NCI-H526 (cell line): ENCODE measurements at regions not wholly inside any gene's neighbourhood (a gene's known extent, or its start where the extent isn't known, plus 50 kb on each side); places are given as distances from the start of the nearest gene placed in this dataset.

Experiments
- DNase-seq, 2 experiments: peaks; one replicate each; lab custom pipeline; 2025; lab: John Stamatoyannopoulos, UW

DNA sequence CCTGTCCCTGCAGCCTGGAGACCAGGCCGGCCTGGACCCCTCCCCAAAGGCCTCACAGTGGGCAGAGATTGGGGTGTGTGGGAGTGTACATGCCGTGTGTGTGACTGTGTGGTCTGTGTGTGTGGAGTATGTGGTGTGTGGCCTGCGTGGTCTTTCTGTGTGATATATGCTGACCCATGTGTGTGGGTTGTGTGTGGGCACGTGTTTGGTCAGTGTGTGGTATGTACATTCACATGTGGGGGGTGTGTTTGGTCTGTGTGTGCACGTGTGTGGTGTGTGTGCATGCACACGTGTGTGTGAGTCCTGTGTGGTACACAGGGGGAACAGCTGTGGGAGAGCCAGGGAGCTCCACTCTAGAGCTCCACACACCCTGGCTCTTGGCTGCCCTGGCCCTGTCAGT, 1185.1 kb downstream of the BRD1 start:
- DNase-seq: no peak

DNA sequence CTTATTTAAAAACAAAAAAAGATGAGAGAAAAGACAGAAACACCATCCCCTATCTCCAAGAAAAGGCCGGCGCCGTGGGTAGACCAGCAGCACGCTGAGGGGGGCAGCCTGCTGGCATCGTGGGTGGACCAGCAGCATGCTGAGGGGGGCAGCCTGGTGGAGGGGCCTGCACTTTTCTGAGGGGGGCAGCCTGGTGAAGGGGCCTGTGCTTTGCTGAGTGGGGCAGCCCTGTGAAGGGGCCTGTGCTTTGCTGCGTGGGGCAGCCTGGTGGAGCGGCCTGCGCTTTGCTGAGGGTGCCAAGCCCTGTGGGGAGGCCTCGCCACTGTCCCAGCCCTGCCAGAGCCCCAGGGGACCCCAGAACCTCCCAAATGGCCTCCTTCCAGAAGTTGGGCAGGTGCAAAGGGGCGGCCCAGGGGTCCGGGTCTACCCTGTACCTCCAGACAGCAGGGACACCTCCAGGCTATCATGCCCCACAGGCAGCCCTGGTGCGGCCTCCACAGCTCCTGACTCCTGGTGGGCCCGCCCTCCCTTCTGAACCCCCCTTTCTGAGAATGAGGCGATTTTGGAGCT, 1185.7 kb downstream of the BRD1 start:
- no peak for DNase-seq

DNA sequence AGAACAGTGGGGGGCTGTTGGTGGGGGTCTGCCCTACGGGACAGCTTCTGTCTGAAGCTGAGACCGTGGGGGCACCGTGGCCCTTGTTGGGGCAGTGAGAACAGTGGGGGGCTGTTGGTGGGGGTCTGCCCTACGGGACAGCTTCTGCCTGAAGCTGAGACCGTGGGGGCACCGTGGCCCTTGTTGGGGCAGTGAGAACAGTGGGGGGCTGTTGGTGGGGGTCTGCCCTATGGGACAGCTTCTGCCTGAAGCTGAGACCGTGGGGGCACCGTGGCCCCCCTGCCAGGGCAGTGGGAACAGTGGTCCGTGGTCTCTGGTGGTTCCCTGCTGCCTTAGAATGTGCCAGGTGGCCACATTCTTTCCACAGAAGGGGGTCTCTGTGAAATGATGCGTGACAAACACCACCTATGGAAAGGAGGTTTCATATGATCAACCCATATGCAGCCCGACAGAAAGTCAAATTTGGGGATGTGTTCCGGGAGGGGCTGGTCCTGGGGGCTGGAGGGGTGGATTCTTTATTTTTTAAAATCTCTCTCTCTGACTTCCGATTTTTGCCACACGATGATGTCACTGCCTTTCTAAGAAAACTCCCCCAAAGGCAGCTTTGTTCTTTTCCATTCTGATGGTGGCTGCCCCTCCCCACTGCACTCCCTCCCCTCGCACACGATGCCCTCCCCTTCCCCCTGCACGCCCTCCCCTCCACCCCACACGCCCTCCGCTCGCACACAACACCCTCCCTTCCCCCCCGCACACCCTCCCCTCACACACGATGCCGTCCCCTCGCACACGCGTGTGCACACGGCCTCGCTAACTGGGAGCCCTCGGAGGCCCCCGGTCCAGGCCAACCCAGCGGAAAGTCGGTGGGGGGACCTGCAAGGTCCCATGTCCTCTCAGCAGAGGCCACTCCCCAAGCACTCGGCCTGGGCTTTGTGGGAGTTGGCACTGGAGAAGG, 1186.5 kb downstream of the BRD1 start:
- DNase-seq: no peak

DNA sequence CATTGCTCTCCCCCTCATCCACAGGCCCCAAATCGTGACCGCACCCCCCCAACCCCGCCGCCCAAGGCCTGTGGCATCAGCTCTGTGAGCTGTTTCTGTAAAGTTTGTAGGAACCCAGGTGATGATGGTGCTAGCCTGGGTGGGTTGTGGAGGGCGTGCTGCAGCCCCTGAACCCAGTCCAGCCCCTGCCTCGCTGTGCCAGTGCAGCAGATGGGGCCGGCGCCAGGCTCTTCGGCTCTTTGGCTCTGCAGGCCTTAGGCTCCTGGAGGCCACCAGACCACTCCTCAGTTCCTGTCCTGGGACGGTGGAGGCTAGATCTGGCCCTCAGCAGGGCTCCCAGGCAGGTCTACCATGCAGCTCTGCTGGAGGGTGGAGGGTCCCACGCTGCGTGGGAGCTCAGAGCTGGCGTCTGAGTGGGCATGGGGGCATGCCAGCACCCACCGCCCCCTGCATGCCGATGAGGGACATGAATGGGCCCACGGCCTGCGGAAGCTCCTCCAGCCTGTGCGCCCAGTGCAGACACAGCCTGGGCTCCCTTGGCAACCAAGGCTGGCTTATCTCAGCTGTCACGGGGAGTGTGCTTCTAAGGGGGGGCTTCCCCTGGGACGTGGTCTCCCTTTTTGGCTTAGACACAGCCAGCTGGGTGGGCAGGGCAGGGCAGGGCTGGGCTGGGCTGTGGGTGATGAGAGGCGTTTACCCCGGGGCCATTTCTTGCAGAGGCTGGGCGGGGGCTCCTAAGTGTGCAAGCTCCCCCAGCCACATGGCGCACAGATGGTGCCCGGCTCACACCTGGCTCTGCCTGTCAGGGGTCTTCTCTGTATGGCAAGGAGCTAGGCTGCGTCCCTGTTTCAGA, 1187.6 kb downstream of the BRD1 start:
- DNase-seq: no peak

DNA sequence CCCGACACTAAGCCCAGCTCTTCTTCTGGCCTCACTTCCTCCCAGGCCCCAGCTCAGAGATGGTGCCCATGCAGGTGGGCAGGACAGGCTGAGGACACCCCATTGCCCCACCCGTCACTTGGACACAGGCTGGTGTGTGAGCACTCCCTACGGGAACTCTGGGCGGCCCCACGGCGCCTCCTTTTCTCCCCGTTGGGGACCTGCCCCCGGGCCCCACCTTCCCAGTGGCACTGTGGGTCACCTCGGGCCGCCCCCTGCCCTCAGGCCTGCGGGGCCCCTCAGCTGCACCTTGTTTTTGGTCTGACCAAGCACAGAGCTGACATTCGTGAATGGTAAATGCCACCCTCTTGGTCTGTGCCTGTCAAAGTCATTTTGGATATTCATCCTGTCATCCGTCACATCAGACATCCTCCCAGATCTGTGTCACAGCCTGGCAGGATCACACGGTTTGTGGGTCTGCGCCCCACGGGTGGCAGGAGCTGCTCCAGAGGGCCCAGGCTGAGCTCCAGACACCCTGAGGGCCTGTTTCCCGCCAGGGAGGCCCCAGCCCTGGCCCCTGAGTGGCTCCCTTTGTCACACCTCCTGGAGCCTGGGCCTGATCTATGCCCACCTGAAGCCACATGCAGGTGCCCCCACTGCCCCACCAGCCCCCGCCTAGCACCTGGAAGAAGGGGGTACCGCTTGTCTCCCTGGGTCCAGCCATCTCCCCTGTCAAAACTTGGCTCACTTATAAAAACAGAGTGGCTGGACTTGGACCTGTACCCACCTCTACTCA, 1188.5 kb downstream of the BRD1 start:
- no peak for DNase-seq

DNA sequence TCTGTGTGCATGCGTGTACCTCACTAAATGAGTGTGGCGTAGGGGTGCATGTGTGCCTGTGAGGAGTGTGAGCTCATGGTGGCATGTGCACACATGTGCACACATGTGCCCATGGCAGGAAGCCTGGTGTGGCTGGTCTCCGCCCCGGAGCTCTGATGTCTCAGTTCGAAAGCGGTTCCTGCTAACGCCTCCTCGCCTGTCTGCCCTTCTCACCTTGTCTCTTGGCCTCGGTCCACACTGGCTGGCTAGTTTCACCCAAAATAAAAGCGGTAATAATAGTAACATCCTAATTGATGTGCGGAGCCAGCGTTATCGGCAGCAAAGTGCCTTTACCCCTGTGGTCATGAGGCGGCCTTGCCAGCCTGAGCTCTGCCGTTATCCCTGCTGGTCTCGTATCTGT, 1190.4 kb downstream of the BRD1 start:
- no peak for DNase-seq

DNA sequence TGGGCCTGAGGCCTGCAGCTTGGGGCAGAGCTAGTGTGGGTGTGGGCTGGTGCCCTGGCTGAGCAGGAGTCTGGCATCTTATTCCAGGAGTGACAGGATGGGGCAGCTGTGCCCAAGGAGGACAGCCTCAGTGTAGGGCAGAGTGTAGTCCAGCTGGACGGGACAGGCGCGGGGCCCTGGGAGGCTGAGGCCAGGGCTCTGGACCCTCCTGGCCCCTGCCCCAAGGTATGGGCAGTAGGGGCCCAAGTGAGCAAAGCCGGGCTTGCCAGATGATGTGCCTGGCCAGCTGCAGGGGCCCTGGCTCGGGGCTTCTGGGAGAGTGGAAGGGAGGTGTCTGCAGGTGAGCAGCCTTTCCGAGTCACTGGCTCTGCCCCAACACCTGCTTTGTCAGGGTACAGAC, 1190.9 kb downstream of the BRD1 start:
- no peak for DNase-seq

DNA sequence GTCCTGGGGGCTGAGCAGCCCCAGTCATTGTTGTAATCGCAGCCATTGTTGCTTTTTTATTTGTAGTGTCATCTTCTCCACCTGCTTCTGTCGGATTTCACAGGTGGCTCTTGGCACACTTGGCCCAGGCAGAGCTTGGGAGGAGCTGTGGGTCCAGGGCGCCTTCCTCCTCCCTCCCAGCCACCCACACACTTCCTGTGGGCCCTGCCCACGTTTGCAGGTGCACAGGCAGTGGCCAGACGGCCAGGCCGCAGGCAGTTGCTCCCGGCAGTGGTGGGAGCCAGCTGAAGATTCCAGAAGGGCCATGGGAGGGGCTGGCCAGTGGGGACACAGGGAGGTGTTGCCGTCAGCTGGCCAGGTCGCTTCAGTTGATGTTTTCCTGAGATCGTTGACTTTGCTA, 1191.9 kb downstream of the BRD1 start:
- DNase-seq: no peak

DNA sequence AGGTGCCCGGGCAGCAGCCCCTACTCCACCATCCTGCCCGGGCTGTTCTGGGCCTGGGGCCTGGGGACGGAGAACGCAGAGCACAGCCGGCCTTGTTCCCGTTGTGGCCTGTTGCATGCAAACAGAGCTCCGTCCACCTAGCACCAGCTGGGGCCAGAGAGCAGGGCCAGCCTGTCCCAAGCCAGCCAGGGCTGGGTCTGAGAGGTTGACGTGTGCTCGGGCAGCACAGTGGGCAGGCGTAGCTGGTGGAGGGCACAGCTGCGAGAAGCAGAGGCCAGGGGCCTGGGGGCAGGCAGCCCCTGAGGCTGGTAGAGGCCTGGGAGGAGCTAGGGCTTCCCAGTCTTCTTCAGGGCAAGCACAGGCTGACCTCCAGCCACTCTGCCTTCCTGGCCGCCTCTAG, 1192.6 kb downstream of the BRD1 start:
- DNase-seq: no peak

DNA sequence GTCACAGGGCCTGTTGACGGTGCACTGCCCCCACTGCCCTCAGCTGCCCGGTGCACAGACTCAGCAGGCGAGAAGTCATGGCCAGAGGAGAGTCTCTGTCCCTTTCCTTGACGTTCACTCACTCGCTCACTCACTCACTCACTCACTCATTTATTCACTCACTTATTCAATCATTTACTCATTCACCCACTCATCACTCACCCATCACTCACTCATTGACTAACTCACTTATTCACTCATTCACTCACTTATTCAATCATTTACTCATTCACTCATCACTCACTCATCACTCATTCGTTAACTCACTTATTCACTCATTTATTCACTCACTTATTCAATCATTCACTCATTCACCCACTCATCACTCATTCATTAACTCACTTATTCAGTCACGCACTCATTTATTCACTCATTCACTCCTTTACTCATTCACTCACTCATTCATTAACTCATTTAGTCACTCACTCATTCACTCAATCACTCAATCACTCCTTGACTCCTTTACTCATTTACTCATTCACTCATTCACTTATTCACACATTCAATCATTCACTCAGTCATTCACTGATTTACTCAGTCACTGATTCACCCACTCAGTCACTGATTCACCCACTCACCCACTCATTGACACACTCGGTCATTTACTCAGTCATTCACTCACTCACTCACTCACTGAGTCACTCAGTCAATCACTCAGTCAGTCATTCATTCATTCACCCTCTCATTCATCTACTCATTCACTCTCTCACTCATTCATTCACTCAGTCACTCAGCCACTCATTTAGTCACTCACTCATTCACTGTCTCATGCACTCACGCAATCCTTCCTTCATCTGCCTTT, 1193.5 kb downstream of the BRD1 start:
- no peak for DNase-seq

DNA sequence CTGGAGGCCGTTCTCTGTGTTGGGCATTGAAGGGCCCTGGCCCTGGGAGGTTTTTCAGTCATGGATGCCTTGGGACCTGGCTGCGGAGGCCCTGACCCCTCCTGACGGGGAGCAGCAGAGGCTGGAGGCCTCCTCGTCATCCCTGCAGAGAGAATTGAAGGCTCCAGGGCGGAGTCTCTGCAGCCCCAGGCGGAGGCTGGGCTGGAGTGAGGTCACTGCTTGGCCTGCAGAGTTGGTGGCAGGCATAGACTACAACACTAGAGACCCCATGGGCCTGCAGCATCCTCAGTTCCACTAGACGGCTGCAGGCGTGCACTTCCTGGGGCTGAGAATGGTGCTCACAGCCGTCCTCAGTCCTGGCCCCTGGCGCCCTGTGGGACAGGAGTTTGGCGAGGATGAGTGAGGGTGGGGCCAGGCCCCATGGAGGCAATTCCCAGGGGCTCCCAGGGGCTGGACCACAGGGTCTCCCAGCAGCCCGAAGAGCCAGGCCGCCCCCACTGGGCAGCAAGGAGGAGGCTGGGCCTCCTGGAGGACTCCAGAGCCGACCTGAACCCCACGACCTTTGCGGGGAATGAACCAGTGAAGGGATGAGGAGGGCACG, 1194.9 kb downstream of the BRD1 start:
- DNase-seq: no peak

DNA sequence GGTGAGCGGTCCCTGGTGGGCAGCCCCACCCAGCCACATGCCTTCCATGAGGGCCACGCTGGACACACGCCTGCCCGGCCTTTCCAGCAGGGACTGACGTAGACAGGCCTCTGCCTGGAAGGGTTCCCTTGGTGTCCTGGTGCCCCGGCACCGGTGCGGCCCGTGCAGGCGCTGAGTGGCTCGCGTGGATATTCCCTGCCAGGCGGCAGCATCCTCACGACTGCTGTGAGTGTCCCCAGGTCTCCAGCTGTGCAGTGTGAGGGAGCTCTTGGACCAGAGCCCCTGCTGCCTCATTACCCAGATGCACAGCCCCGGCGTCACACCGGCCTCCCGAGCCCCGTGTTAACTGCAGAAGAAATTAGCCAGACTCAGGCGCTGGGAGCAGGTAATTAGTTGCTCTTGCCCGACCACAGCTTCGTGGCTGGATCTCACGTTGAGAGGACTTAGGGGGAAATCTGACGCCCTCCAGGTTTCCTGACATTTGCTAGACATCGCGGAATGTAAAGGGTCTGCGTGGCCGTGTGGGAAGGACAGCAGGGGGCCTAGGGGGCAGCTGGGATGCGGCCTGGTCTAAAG, 1196.3 kb downstream of the BRD1 start:
- DNase-seq: no peak

DNA sequence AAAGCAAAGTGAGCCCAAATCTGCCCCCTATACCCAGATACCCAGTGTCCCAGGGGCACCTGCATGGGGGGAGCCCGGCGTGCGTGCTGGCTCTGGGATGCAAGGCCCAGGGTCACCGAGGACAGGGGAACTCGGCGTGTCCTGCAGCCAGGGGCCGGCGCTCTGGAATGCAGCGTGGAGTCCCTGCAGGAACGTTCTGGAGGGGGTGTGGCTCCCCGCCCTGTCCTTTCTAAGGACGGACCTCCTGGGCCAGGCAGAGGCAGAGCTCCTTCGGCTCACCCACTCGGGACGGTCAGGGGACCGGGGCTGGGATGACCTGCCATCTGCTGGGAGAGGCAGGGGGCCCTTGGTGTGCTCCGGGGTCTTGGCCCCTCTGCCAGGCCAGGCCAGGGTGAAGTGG, 1196.8 kb downstream of the BRD1 start:
- DNase-seq: no peak

DNA sequence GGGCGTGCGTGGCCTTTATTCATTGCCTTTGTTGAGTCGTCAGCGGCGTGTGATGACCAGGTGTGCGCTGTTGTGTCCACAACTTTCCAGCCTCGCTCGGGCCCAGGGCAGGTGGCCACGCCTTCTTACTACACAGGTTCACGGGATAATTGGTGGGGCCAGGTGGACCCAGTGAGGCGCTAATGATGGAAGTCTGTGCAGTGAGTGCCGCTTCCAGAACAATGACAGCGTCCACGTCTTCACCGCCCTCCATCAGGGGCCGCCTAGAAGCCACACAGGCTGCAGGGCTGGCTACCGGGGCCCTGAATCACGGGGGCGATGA, 1197.3 kb downstream of the BRD1 start:
- DNase-seq: peak in 1 of 2 experiments; percentile 7

DNA sequence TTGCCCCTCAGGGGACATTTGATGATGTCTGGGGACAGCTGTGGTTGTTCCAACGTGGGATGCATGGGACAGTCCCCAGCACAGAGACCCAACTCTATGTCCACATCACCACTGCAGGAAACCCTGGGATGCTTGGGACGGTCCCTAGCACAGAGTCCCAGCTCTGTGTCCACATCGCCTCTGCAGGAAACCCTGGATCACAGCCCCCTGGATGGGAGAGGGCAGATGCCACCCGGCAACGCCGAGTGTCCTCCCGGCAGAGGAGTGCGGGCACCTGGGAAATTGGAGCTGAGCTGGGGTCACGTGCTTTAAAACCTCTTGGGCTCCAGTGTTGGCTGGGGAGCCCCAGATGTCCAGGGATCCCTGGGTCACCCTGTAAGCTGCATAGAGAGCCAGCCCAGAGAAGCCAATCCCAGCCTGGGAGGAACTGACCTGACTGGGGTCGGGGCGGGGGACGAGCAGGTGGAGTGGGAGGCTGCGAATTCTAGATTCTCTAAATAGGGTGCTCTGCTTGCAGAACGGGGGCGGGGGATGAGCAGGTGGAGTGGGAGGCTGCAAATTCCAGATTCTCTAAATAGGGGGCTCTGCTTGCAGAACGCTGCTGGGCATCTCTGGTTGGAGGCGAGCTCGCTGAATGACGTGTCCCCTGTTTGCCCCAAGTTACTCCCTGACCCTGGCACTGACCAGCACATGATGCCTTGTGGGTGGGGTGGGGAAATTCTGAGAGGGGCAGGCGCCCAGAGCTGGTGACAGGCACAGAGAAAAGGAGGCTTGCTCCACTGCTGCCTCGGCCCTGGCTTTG, 1197.8 kb downstream of the BRD1 start:
- no peak for DNase-seq

DNA sequence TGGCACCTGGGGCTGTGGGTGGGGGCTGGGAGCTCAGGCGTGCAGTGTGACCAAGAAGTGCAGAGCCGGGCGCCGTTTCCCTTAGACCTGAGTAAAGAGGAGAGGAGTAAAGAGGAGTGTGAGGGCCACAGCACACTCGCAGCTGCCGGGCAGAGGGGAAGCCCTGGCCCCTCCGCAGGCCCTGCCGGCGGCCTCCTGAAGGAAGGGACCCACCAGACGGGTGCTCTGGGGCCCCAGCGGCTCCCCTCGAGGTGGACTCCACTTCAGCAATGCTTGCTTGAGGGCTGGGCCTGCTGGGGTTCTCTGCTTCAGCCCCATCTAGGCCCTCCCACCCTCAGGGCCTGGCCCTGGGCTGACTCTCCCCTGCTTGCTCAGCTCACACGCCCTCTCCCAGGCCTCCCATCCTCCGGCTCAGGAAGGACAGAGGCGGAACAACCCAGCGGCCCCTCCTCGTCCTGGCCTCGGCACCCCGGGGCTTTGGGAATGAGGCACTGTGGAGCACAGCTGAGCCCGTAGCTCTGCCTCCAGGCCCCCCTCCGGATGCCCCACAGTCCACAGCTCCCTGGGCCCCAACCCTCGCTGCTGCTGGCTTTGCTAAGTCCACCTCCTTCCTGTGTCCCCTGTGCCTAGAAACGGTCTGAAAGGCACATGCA, 1198.7 kb downstream of the BRD1 start:
- no peak for DNase-seq

DNA sequence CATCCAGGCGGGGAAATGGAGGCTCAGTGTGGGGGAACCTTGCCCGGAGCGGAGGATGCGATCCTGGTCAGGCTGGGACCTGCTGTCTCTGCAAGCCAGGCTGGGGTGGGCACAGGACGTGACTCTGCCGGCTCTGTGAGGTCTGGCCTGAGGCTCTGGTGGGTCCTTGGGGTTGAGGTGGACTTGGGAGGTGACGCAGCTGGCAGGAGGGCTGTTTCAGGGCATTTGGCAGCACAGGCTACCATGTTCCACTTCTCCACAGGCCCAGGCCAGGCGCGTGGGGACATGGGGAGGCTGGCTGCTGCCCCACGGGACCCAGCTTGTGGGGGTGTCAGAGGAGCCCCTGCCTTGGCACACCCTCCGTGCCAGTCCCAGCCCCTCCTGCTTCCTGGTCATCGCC, 1199.7 kb downstream of the BRD1 start:
- DNase-seq: no peak

DNA sequence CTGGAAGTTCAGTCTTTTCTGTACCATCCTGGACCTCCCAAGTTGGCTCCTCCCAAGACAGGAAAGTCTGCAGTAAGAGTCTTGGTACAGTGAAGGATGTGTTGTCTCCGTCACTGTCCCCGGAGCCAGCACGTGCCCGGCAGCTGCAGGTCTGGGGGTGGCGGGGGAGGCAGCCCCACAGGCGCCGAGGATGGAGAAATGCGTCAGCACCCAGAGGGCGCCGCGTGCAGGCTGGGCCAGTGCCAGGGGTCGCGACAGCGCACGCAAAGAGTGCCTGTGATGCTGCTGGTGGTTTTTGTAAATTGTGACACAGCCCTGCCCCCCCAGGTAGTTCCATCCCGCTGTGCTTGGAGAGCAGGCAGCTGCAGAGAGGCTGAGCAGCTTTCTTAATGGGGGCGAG, 1200.5 kb downstream of the BRD1 start:
- no peak for DNase-seq

DNA sequence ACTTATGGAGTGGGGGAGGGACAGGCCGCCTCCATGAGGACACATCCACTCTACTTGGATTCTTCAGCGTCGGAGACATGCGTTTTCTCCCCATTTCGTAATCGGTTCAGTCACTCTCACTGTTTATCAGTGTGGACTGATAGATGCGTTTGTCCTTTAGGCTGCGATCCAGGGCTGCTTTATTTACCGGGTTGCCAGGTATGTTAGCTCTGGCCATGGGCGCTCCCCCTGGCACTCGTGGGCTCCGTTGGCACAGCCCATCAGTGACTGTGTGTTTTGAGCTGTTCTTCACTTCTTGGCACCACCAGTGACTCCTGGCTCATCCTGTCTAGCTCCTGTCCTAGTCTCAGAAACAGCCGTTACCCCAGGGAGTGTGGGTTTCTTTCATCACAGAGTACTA, 1203.3 kb downstream of the BRD1 start:
- no peak for DNase-seq
